Dedifferentiated amniotic fluid mesenchymal stem cell (primary cell): ENCODE measurements at regions not wholly inside any gene's neighbourhood (a gene's known extent, or its start where the extent isn't known, plus 50 kb on each side); places are given as distances from the start of the nearest gene placed in this dataset.
"Not testable (repeated sequence)": the region's sequence is repeated elsewhere in the genome, so short reads cannot be mapped to it uniquely, and the experiment has no call there.

Source experiments
- DNase-seq: peaks from one replicate; pipeline ENCODE4 v3.0.0-alpha.2; 2016; ENCODE audit errors: extremely low spot score

DNA sequence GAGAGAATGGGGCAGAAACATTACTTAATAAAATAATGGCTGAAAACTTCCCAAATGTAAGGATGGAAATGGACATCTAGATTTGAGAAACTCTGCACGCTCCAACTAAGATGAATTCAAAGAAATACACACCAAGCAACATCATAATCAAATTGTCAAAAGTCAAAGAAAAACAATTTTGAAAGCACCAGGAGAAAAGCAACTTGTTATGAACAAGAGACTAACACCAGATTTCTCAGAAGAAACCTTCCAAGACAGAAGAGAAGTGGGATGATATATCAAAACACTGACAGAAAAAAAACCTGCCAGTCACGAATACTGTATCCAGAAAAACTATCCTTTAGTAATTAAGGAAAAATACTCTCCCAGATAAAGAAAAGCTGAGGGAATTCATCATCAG lies 208.6 kb upstream of the SAMSN1 start:
- no peak for DNase-seq

DNA sequence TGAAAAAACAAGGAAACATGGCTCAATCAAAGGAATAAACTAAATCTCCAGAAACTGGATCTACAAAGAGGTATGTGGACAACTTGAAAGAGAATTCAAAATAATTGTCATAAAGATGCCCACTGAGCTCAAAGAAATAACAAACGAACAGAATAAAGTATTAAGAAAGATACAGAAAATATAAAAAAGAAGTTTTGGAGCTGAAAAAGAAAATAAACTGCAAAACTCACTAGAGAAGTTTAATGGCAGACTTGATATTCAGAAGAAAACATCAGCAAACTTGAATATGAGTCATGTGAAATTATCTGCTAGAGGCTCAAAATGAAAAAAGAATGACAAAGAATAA lies 208.1 kb upstream of the SAMSN1 start:
- DNase-seq: no peak

DNA sequence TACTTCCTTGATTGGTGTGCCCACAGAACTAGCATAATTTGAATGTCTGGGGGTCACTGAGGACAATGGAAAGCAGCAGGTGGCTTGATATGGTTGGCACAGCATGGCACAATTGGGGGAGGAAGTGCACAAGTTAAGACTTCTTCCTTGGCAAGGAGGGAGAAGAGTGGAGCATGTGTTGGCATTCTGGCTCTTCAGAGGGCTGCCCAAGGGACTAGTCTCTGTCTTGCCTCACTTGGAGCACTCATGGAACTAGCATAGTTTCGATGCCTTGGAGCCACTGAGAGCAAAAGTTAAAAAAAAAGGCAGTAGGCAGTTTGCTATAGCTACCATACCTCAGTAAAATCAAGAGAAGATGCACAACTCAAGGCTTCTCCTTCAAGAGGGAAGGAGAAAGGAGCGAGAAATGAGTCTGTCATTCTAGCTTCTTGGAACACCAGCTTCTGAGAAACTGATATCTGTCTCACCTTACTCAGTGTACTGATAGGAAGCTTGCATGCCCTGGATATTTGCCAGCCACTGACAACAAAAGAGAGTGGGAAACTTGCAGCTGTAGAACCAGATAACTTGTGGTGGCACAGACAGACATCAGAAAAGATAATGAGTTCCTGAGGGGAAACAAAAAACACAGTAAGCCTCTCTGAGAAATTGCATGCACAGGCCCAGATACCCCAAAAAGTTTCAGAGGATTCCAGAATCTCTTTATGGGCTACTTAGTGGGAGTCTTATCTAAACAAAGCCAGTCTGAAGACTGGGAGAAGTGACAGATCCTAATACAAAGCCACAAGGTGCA lies 207.5 kb upstream of the SAMSN1 start:
- DNase-seq: no peak

DNA sequence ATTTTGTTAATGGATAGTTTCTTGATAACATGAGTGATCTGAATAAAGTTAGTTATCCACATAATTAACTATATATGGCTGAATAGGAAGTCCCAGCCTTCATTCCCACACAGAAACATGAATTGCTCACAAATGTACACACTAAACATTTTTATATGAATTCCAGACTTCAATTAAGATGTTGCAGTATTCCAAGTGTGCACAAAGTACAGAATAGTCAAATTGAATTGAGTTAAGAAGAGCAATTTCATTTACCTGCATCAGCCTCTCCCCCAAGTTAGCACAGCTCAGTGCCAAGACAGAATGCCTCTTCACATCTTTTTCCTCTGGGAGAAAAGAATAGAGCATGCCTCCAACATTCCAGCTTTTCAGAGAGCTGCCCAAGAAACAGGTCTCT lies 207.0 kb upstream of the SAMSN1 start:
- DNase-seq: no peak

DNA sequence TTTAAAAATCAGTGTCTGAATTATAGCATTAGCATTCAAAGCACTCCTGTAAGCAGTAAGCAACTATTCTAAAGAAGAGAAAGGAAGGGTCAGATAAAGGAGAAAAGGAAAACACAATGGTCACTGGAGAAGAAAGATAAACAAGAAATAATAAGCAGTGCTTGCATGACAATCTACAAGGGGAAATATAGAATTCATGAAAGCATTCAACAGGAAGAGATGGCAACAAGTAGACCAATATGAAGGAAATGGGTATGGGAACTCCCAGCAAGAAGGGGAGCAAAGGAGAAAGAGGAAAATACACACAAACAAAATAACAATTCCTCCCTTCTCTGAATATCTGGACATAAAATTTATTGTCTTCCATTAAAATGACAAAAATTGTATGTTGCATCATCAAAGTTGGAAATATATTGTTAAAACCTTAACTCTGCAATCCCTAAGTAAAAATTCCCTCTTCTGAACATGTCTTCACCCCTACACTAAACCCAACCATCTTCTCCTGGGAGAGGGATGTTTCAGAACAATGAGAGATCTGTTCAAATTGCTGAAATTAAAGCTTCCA lies 206.3 kb upstream of the SAMSN1 start:
- DNase-seq: no peak

DNA sequence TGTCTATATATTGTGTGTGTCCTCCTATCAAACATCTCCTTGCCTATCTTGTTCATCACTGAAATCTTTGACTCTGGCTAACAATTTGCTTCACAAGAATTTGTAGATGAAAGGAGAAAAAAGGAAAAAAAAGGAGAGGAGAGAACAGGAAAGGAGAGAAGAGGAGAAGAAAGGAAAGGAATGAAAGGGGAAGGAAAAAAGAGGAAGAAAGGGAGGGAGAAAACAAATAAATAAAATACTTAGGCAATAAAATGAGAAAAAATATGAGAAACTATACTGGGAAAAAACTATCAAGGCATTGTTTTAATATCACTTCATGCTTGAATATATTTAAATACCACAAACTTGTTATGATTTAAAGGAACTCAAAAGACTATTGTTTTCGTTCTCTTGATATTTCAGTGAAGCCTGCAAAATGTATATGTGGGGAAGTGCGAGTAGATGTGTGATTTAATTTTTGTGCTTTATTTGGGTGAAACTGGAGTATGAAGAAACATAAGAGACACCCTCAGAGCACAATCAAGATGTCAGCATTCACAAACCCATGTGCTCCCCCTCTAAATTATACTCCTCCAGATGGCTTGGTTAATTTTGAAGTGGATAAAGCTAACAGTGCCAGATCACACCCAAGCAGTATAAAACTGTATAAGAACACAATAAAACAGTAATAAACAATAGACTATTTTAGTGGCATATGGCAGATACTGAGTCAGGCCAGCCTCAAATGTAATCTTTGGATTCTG lies 205.7 kb upstream of the SAMSN1 start:
- no peak for DNase-seq

DNA sequence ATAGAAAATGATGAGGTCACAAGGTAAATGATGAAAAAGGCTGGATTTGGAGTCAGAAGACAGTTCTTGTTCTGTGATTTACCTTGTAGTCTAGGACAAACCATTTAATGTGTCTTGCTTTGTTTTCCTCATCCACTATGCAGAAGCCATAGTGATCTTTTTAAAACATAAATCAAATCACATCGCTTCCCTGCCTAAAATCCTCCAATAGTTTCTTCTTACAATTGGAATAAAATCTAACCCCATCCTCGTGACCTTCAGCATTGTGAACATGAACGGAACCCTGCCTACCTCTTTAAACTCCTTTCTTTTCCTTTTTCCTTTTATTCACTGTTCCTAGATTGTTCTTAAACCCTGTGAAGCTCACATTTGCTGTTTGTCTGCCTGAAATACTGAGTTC lies 204.9 kb upstream of the SAMSN1 start:
- no peak for DNase-seq

DNA sequence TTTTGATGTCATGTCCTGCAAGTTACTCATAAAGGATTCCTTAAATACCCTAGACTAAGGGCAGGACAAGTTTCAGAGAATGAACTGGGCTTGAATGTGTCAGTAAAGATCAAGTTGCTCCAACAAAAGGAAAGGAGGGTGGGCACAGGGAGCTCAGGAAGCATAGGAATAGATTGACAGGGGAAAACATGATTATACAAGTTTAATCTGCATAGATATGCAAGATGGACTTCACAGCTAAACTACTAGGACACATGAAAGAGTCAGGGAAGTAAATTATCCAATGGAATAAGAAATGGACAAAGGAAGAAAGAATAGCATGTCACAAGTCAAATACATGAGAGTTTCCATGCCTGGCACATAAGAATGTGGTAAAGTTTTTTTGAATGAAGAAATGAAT lies 203.9 kb upstream of the SAMSN1 start:
- DNase-seq: no peak

DNA sequence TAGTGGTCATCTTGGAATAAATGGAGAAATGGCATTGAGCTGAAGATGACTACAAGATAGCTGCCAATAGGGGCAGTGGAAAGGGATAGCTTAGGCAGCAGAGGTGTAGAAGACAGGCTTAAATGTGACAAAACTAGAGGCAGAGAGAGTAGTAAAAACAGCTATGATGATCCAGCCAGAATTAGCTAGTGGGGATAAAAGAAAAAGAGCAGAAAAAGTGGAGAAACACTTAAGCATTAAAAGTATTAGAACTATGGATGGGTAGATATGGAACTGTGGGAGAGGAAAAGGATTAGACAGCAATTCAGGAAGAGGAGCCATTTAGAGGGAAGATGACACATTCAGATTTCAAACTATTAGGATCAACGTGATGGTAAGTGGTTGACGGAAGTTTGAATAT lies 202.5 kb upstream of the SAMSN1 start:
- DNase-seq: no peak

DNA sequence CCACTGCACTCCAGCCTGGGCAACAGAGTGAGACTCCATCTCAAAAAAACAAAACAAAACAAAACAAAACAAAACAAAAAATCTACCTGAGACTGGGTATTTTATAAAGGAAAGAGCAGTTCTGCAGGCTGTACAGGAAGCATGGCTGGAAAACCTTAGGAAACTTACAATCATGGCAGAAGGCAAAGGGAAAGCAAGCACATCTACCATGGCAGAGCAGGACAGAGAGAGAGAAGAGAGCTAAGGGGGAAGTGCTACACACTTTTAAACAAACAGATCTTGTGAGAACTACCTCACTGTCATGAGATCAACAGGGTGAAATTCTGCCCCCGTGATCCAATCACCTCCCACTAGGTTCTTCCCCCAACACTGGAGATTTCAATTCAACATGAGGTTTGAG lies 198.3 kb upstream of the SAMSN1 start:
- no peak for DNase-seq

DNA sequence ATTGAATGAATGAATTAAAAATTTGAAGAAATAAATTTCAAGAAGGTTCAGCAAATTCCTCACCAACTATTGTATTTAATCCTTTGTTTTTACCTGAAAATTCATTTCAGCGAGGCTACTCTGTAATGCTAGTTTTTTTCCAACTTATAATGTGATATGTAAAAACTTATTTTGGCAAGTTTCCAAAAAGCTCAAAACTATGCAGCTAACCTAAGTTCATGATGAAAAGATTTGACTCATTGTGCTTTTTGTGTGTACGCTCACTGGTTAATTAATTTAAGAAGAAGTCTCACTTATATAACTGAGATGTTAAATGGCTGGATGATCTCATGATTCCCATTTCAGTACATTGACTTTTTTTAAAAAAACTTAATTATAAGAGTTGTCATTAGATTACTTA lies 196.0 kb upstream of the SAMSN1 start:
- DNase-seq: no peak

DNA sequence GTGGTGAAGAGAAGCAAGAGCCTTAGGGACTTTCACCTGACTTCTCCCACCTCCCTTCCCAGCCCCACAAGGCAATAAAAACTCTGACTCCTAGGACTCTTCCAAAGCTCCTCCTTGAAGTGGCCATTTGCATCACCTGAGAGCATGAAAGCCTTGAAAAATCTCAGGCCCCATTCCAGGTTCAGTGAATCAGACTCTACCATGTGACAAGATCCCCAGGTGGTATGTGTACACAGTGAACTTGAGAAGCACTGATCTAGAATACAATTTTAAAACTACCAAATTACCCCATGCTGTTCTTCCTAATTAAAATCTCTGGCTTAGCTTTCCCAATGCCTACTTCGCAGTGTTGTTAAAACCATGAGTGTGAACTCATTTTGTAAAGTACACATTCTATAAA lies 195.1 kb upstream of the SAMSN1 start:
- no peak for DNase-seq

DNA sequence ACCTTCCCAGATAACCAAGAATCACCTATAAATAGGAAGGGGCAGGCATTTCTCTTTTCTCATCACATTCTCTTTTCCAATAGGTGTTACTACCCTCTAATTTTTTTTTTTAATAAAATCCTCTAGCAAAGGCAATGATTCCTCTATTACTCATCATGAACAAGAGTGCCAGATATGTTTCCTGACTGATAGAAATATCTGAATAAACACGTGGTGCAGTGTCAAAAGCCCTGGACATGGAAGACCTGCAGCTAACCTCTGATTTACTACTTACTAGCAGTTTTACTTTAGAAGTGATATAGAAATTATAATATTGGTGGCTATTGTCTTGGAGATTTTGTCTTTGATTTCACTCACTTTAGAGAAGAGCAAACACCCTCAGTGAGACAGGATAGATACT lies 194.6 kb upstream of the SAMSN1 start:
- DNase-seq: no peak

DNA sequence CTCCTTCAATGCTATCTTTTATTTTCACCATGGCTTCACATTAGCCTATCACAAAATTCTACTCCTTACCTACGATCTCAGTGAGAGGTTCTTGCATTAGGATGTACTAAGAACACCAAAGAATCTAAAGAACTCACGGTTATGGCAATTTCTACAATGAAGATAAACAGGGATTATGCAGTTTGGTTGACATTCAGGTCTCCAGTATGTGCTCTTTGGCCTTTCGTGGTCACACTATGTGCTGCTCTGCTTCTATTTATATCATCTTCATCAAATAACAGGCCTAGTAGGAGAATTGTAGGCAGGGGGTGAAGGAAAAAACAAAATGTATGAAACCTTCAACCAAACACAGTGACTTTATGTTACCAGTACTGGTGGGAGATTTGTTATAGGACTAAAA lies 194.0 kb upstream of the SAMSN1 start:
- DNase-seq: no peak

DNA sequence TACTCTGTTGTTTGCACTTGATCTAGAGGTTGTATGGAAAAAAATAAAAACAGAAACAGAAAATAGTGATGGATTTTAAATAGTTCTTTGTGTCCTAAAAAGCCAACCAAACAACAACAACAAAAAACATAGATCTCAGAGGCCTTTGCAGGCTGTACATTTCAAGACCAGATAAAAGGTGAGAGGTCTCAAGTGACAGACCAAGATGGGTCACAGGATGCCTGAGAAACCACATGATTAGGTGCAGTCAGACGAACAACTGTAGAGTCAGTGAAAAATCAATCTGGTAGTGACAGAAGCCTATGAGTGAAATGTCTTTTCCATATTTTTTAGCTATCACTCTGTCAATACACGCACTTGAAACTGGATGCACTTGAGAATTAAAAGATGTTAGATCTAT lies 193.5 kb upstream of the SAMSN1 start:
- no peak for DNase-seq

DNA sequence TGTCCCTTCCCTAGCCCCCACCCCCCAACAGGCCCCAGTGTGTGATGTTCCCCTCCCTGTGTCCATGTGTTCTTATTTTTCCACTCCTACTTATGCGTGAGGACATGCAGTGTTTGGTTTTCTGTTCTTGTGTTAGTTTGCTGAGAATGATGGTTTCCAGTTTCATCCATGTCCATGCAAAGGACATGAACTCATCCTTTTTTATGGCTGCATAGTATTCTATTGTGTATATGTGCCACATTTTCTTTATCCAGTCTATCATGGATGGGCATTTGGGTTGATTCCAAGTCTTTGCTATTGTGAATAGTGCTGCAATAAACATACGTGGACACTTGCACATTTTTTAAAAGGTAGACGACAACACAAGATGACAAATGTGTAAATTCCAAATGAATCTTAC lies 192.5 kb upstream of the SAMSN1 start:
- not testable (repeated sequence) for DNase-seq

DNA sequence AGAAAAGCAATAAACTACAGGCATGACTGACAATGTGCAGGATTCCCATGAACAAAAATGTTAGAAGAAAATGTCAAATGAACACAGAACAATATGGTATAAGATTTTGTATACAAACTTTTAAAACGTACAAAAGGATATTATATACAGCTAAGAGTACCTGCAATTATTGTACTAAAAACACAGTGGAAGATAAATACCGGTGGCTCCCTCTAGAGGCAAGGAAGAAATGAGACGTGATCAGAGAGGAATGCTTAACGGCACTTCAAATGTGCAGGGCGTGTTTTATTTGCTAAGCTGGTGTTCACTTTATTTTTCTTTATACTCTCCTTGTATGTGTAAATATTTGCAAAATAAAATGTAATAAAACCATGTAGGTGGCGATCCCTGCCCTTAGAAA lies 191.8 kb upstream of the SAMSN1 start:
- peak; percentile 24 for DNase-seq

DNA sequence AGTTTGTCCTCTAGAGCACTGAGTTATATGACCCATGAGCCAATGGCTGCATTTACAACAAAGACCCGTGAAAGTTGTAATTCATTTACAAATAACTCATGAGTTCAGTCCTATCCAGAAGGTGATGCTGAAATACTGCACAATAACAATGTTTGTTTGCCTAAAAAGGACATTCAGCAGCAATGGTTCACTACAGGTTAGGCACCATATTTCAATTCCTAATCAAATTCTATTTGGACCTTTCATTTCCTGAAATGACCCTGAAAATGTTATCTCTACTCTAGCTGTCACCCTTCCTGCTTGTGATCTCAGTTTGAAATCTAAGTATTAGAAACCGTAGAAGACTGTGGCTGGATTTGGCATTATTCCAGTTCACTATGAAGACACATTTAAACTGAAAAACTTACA lies 191.2 kb upstream of the SAMSN1 start:
- DNase-seq: no peak

DNA sequence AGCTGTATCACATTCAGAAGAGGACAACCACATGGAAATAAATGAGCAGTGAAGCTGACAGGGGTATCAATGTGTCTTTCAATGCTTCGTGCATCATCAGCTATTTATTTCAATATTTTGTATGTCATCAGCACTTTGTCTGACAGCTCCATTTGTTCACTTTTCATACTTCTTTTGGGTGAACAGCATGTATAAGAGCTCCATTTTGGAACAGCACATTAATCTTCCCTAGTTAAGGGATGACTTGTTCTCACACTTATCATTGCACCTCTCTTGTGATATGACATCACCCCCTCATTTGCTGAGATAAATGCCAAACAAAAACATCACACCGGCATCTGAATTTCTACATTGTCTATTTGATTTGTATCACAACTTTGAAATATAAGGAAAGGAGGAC lies 190.6 kb upstream of the SAMSN1 start:
- no peak for DNase-seq

DNA sequence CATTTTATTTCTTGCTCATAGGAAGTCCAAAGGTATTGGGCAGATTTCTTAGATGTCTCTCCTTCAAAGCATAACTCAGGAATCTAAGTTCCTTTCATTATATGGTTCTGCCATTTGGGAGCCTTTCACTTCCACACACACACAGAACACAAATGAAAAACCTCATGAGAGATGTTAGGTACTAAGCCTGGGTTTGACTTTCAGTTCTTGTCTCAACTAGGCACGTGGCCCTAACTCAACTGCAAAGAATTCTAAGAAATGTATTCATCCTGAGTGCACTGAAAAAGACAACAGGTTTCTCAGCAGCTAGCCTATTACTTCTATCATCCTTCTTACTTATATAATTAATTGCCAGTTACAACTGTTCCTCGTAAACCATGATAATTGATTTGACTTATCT lies 190.0 kb upstream of the SAMSN1 start:
- DNase-seq: no peak

DNA sequence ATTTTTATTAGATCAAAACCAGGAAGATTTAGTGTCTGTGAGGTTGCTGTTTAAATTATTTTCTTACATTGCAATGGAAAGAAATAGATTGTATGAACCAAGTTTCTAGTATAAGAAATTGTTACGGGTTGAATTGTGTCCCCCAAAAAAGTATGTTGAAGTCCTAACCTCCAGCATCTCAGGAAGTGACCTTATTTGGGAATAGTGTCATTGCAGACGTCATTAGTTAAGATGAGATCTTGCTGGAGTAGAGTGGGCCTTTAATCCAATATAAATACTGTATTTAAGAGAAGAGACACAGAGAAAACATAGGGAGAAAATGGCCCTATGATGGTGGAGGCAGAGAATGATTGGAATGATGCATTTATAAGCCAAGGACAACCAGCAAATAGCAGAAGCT lies 188.7 kb upstream of the SAMSN1 start:
- no peak for DNase-seq

DNA sequence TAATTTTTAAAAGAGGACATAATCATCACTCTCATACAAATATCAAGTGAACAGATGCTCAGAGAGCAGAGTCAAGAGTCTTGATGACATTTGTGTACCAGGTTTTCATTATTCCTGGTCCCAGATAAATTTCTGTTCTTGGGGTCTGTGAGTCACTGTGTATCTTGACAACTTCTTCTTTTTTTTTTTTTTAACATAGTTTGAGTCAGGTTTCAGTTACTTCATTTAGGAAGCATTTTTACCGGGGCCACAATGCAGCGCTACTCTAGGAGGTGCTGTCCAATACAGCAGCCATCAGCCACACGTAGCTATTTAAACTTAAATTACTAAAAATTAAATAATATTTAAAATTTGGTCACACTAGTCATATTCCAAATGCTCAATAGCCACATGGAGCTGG lies 188.1 kb upstream of the SAMSN1 start:
- DNase-seq: no peak

DNA sequence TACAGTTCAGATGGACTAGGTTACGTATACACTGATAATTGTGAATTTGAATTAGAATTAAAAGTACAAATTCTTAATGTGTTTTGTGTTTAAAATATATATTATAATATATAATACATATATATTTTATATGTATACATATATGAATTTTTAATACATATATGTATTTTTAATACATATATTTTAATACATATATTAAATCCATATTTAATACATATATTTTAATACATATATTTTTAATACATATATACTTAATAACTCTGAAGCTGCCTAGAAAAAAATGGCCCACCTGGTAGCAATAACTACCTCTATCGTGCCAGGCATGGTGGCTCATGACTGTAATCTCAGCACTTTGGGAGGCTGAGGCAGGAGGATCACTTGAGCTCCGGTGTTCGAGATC lies 179.1 kb upstream of the SAMSN1 start:
- DNase-seq: no peak
